Hepatocyte (in vitro differentiated cells): ENCODE measurements at regions not wholly inside any gene's neighbourhood (a gene's known extent, or its start where the extent isn't known, plus 50 kb on each side); places are given as distances from the start of the nearest gene placed in this dataset.

Experiments used
- EZH2 ChIP-seq: fragments of 200-600 bp; sonication (generic); IDR thresholded peaks from 2 replicates; pipeline ENCODE4 v1.6.1; 2016; ENCODE audit warnings: antibody characterized with exemption, mild to moderate bottlenecking, borderline replicate concordance
- EZH2phosphoT487 ChIP-seq: fragments of 200-600 bp; sonication (generic); IDR thresholded peaks from one replicate; pipeline ENCODE4 v1.6.1; 2018; ENCODE audit warnings: antibody characterized with exemption, mild to moderate bottlenecking, low read depth, moderate library complexity; ENCODE audit not compliant: unreplicated experiment, severe bottlenecking
- TF ChIP-seq, protein P1 (sequence below): fragments of 200-600 bp; sonication (generic); IDR thresholded peaks from 2 replicates; pipeline ENCODE4 v1.5.1; 2016; ENCODE audit warnings: antibody characterized with exemption, mild to moderate bottlenecking; ENCODE audit not compliant: poor library complexity

DNA sequence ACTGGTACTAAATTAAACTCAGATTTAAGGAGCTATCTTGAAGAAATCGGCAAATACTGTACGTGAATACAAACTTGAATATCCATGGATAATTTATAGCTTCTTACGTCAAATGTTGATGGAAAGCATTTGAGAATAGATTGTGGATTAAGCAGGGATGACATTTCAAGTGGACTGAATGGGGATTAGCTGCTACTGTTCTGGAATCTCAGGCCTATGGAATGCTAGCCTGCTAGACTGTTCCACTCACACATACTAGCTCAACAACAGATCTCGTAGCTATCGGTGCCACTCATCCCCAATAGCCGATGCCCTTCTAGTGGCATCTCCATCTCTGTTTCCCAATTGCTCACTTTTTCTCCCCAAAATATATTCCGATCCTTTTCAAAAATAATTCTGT, 62.0 kb upstream of the USP25 start:
- TF ChIP-seq EZH2phosphoT487 (no peak), EZH2 (no peak)
- TF ChIP-seq, protein P1, sequence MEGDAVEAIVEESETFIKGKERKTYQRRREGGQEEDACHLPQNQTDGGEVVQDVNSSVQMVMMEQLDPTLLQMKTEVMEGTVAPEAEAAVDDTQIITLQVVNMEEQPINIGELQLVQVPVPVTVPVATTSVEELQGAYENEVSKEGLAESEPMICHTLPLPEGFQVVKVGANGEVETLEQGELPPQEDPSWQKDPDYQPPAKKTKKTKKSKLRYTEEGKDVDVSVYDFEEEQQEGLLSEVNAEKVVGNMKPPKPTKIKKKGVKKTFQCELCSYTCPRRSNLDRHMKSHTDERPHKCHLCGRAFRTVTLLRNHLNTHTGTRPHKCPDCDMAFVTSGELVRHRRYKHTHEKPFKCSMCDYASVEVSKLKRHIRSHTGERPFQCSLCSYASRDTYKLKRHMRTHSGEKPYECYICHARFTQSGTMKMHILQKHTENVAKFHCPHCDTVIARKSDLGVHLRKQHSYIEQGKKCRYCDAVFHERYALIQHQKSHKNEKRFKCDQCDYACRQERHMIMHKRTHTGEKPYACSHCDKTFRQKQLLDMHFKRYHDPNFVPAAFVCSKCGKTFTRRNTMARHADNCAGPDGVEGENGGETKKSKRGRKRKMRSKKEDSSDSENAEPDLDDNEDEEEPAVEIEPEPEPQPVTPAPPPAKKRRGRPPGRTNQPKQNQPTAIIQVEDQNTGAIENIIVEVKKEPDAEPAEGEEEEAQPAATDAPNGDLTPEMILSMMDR, result no peak
